Stimulated activated CD4-positive, alpha-beta T cell treated with anti-CD3 and anti-CD28 coated beads, TNF-alpha, amount 100 ng/mL, for 4 hours (primary cell): ENCODE measurements at regions not wholly inside any gene's neighbourhood (a gene's known extent, or its start where the extent isn't known, plus 50 kb on each side); places are given as distances from the start of the nearest gene placed in this dataset.

ENCODE experiments used
- DNase-seq, 3 experiments: peaks; one replicate each; pipeline ENCODE4 v3.0.0-alpha.2; 2020; ENCODE audit warnings: low read depth in 3 of 3

- no peak for DNase-seq
Measured at GRCh38 chr2:196568506-196568905, 71.0 kb upstream of the CCDC150 start.

- DNase-seq, result no peak
Measured at GRCh38 chr2:196584903-196585302, 54.6 kb upstream of the CCDC150 start.

GRCh38 chr2:196586511-196586991 is 53.0 kb upstream of the CCDC150 start:
- no peak for DNase-seq

GRCh38 chr2:196587056-196587455 is 52.5 kb upstream of the CCDC150 start:
- no peak for DNase-seq

GRCh38 chr2:196587739-196588138 is 51.8 kb upstream of the CCDC150 start:
- DNase-seq, result no peak

- DNase-seq, result no peak
Measured at GRCh38 chr2:196589419-196589818, 50.1 kb upstream of the CCDC150 start.
